ENCODE measurements at regions not wholly inside any gene's neighbourhood (a gene's known extent, or its start where the extent isn't known, plus 50 kb on each side); places are given as distances from the start of the nearest gene placed in this dataset.
A peak's percentile ranks its signal among the peaks of the same experiment; 100 is the strongest.

DNA sequence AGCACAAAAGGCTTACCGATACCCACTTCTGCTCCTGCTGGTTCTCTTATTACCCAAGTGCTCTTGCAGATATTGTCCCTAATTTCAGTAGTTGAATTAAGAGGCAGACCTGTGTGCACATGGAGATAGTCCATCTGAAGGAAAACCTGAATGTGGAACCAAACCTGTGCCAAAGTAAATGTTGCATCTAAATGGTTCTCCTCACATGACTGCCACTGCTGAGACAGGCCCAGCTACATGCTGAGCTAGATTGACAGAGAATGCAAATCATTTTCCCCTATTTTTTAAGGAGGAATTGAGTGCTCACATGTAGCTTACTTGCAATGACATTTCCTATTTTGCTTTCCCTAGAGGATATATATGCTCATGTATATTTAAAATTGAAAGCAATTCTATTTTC is 609.1 kb upstream of the TECRL start:
- Histone ChIP-seq H3K36me3 (ENCODE audit: control insufficient read depth, insufficient read depth, low read length) (no peaks in the 10 kb centered on the region), H3K9me3 (ENCODE audit: control insufficient read depth, insufficient read depth, low read length) (no peaks in the 10 kb centered on the region), H3K4me1 (ENCODE audit: control insufficient read depth, insufficient read depth, low read length) (no peaks in the 10 kb centered on the region), H3K27ac (ENCODE audit: low read depth, low read length) (no peak overlapping the region), H3K4me3 (ENCODE audit: low read depth, low read length) (no peak overlapping the region), H3K27me3 (ENCODE audit: control insufficient read depth, insufficient read depth, low read length) (no peaks in the 10 kb centered on the region)
- WGBS (ENCODE audit: insufficient coverage) = no CpG with 5 or more reads among the region's 1 CpG
- DNase-seq (ENCODE audit: low read depth in 4 of 6, low spot score in 6 of 6) = no peak

DNA sequence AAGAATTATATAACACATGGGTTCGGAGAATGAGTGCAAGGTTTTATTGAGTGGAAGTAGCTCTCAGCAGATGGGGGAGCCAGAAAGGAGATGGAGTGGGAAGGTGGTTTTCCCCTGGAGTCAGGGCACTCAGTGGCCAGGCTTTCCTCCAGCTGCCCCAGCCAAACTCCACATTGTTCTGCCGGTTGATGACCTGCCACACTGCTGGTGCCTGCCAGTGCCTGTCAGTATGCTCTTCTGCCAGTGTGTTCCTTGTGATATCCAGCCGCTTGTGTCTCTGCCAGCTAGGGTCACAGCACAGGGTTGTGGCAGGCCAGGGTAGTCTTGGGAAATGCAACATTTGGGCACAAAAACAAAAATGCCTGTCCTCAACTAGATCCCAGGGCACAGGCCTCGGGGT is 604.8 kb upstream of the TECRL start:
- Histone ChIP-seq H3K4me1 (ENCODE audit: control insufficient read depth, insufficient read depth, low read length) (no peaks in the 10 kb centered on the region), H3K4me3 (ENCODE audit: low read depth, low read length) (no peak overlapping the region), H3K9me3 (ENCODE audit: control insufficient read depth, insufficient read depth, low read length) (no peaks in the 10 kb centered on the region), H3K36me3 (ENCODE audit: control insufficient read depth, insufficient read depth, low read length) (no peaks in the 10 kb centered on the region), H3K27me3 (ENCODE audit: control insufficient read depth, insufficient read depth, low read length) (no peaks in the 10 kb centered on the region), H3K27ac (ENCODE audit: low read depth, low read length) (no peak overlapping the region)
- DNase-seq (ENCODE audit: low read depth in 4 of 6, low spot score in 6 of 6) = no peak
- 83% methylated on average over 2 of the region's 4 CpGs for WGBS (ENCODE audit: insufficient coverage)

DNA sequence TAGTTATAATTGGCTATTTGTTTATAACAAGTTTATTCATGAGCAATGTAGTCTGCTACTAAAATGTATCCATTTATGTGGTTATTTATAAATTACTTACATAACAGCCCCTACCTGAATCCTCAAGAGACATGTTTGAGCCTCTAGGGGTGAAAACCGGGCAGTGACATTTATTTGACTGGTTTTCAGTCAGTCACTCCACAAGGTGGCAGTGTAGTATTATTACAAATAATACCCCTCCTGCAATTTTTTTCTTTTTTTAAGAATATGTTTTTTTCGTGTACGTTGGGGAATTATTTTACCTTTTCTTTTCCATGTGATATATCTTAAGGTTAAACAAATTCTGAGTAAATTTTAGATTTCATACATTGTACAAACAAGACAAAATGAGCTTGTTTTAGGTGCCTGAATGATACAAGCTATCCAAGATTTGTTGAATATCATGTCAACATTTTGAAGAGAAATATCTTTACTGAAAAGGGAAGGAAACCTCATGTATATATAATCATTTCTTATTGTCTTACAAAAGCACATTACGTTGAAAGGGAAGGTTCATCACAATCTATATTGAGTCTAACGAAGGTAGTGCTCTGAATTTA is 598.7 kb upstream of the TECRL start:
- Histone ChIP-seq H3K36me3 (ENCODE audit: control insufficient read depth, insufficient read depth, low read length) (no peaks in the 10 kb centered on the region), H3K9me3 (ENCODE audit: control insufficient read depth, insufficient read depth, low read length) (no peaks in the 10 kb centered on the region), H3K27ac (ENCODE audit: low read depth, low read length) (no peak overlapping the region), H3K27me3 (ENCODE audit: control insufficient read depth, insufficient read depth, low read length) (no peaks in the 10 kb centered on the region), H3K4me1 (ENCODE audit: control insufficient read depth, insufficient read depth, low read length) (no peaks in the 10 kb centered on the region), H3K4me3 (ENCODE audit: low read depth, low read length) (no peak overlapping the region)
- no CpG with 5 or more reads among the region's 5 CpGs for WGBS (ENCODE audit: insufficient coverage)
- peak in 3 of 6 donors; percentile 2 to 70 (median 61) for DNase-seq (ENCODE audit: low read depth in 4 of 6, low spot score in 6 of 6)

DNA sequence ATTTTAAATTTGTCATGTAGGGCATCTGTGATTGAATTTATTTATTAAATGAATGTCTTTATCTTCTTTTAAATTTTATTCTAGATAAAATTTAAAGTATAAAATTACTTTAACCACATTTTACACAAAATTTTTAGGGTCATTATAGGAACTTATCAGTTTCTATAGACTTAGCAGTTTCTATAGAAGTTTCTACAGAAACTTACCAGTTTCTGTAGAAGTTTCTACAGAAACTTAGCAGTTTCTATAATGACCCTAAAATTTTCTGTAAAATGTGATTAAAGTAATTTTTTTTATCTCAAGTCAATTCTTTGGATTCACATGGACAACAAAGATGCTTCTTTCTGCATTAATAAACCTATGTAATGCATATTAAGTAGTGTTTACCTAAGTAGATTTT is 565.9 kb upstream of the TECRL start:
- Histone ChIP-seq H3K9me3 (ENCODE audit: control insufficient read depth, insufficient read depth, low read length) (no peaks in the 10 kb centered on the region), H3K27me3 (ENCODE audit: control insufficient read depth, insufficient read depth, low read length) (no peaks in the 10 kb centered on the region), H3K27ac (ENCODE audit: low read depth, low read length) (no peak overlapping the region), H3K4me1 (ENCODE audit: control insufficient read depth, insufficient read depth, low read length) (no peaks in the 10 kb centered on the region), H3K36me3 (ENCODE audit: control insufficient read depth, insufficient read depth, low read length) (no peaks in the 10 kb centered on the region), H3K4me3 (ENCODE audit: low read depth, low read length) (no peak overlapping the region)
- DNase-seq (ENCODE audit: low read depth in 4 of 6, low spot score in 6 of 6) = no peak

DNA sequence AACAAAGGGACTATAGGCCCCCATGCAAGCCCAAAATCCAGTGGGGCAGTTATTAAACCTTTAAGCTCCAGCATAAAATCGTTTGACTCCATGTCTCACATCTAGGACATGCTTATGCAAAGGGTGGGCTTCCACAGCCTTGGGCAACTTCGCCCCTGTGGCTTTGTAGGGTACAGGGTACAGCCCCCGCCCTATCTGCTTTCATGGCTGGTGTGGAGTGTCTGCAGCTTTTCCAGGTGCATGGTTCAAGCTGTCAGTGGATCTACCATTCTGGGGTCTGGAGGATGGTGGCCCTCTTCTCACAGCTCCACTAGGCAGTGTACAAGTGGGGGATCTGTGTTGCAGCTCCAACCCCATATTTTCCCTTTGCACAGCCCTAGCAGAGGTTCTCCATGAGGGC is 559.8 kb upstream of the TECRL start:
- Histone ChIP-seq H3K27ac (ENCODE audit: low read depth, low read length) (no peak overlapping the region), H3K4me3 (ENCODE audit: low read depth, low read length) (no peak overlapping the region), H3K9me3 (ENCODE audit: control insufficient read depth, insufficient read depth, low read length) (no peaks in the 10 kb centered on the region), H3K36me3 (ENCODE audit: control insufficient read depth, insufficient read depth, low read length) (no peaks in the 10 kb centered on the region), H3K4me1 (ENCODE audit: control insufficient read depth, insufficient read depth, low read length) (no peaks in the 10 kb centered on the region), H3K27me3 (ENCODE audit: control insufficient read depth, insufficient read depth, low read length) (no peaks in the 10 kb centered on the region)
- WGBS (ENCODE audit: insufficient coverage) = 100% methylated on average over 1 of the region's 3 CpGs
- DNase-seq (ENCODE audit: low read depth in 4 of 6, low spot score in 6 of 6) = no peak

DNA sequence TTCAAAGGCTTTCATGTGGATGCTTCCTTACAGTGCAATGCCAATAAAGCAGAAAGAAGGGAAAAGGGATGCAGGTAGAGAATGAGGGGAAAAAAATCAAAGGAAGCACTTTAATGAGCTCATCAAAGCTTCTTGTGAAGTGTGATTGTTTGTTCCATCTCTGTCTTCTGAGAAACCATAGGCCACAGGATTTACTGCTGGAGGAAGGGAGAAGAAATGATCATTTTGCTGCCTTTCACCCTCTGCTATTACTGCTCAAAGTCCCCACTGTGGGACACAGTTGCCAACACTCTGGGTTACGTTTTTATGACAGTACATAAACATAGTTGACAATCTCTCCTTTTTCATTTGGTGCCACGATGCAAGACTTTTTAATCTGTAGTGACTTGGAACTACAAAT is 558.0 kb upstream of the TECRL start:
- Histone ChIP-seq H3K9me3 (ENCODE audit: control insufficient read depth, insufficient read depth, low read length) (no peaks in the 10 kb centered on the region), H3K36me3 (ENCODE audit: control insufficient read depth, insufficient read depth, low read length) (no peaks in the 10 kb centered on the region), H3K27ac (ENCODE audit: low read depth, low read length) (no peak overlapping the region), H3K4me3 (ENCODE audit: low read depth, low read length) (no peak overlapping the region), H3K4me1 (ENCODE audit: control insufficient read depth, insufficient read depth, low read length) (no peaks in the 10 kb centered on the region), H3K27me3 (ENCODE audit: control insufficient read depth, insufficient read depth, low read length) (no peaks in the 10 kb centered on the region)
- DNase-seq (ENCODE audit: low read depth in 4 of 6, low spot score in 6 of 6) = no peak
- whole genome bisulfite sequencing (ENCODE audit: insufficient coverage) = no CpG with 5 or more reads among the region's 2 CpGs

DNA sequence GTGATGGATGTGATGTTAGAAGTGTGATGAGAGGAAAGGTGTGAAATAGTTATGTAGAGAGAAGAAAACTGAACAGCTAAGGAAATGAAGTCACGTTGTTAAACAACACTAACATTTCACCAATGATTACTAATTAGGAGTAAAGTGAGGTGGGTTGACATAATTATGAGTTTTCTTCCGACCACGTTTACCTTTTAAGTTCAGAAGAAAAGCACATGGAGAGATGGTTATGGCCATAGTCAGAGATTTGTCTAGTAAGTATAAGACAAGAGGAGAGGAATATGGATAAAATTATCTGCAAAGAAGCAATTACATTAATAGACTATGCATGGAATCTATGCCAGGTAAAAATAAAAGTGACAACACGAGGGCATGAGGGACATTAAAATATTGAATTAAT is 551.3 kb upstream of the TECRL start:
- Histone ChIP-seq H3K4me1 (ENCODE audit: control insufficient read depth, insufficient read depth, low read length) (no peaks in the 10 kb centered on the region), H3K36me3 (ENCODE audit: control insufficient read depth, insufficient read depth, low read length) (no peaks in the 10 kb centered on the region), H3K27ac (ENCODE audit: low read depth, low read length) (no peak overlapping the region), H3K27me3 (ENCODE audit: control insufficient read depth, insufficient read depth, low read length) (no peaks in the 10 kb centered on the region), H3K4me3 (ENCODE audit: low read depth, low read length) (no peak overlapping the region), H3K9me3 (ENCODE audit: control insufficient read depth, insufficient read depth, low read length) (no peaks in the 10 kb centered on the region)
- 100% methylated on average over 1 of the region's 4 CpGs for WGBS (ENCODE audit: insufficient coverage)
- no peak for DNase-seq (ENCODE audit: low read depth in 4 of 6, low spot score in 6 of 6)

DNA sequence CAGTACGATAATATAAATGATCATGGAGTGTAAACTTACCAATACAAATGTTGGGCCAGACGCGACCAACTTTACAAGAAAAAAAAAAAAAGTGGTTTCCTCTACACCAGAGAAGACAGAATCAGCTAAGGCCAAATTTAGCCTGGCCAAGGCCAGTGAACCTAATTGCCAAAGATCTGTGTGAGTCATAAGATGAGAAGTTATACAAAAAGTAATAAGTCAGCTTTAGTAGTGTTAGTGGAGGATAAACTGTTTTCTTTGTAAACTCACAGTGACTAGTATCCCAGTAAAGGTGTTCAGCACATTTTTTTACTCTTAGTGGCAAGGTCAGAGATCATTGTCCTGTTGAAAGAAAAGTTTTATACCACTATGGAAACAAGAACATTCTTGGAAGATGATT is 531.4 kb upstream of the TECRL start:
- no peaks in the 10 kb centered on the region for H3K4me1 ChIP-seq (ENCODE audit: control insufficient read depth, insufficient read depth, low read length)
- no peaks in the 10 kb centered on the region for H3K36me3 ChIP-seq (ENCODE audit: control insufficient read depth, insufficient read depth, low read length)
- H3K4me3 ChIP-seq (ENCODE audit: low read depth, low read length) = no peak overlapping the region
- H3K27ac ChIP-seq (ENCODE audit: low read depth, low read length) = no peak overlapping the region
- no CpG with 5 or more reads among the region's 3 CpGs for WGBS (ENCODE audit: insufficient coverage)
- DNase-seq (ENCODE audit: low read depth in 4 of 6, low spot score in 6 of 6) = no peak
- no peaks in the 10 kb centered on the region for H3K9me3 ChIP-seq (ENCODE audit: control insufficient read depth, insufficient read depth, low read length)
- H3K27me3 ChIP-seq (ENCODE audit: control insufficient read depth, insufficient read depth, low read length) = no peaks in the 10 kb centered on the region

DNA sequence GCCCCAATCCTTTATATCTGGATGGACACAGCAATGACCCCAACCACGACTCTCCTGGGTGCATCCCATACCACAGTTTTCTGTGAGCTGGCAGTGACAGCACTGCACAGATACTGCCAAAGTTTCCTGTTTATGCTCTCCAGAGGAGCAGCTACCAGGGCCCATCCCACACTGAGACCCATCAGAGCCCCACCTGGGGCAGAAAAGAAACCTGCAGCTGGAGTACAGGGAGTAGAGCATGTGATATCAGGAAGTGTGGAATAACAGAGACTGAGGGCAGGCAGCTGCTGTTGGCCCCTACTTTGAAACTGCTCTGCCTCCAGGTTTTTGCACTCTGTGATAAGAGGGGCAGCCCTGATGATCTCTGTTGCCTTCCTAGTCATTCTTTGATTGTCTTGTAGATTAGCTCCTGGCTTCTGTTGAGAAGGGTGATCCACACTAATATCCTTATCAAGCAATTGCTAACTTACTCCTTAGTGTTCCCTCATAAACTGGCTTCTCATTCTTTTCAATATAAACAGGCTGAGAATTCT is 526.3 kb upstream of the TECRL start:
- DNase-seq (ENCODE audit: low read depth in 4 of 6, low spot score in 6 of 6) = no peak
- Histone ChIP-seq H3K27ac (ENCODE audit: low read depth, low read length) (no peak overlapping the region), H3K4me3 (ENCODE audit: low read depth, low read length) (no peak overlapping the region), H3K27me3 (ENCODE audit: control insufficient read depth, insufficient read depth, low read length) (no peaks in the 10 kb centered on the region), H3K4me1 (ENCODE audit: control insufficient read depth, insufficient read depth, low read length) (no peaks in the 10 kb centered on the region), H3K9me3 (ENCODE audit: control insufficient read depth, insufficient read depth, low read length) (no peaks in the 10 kb centered on the region), H3K36me3 (ENCODE audit: control insufficient read depth, insufficient read depth, low read length) (no peaks in the 10 kb centered on the region)
- WGBS (ENCODE audit: insufficient coverage) = 100% methylated on average over 1 of the region's 1 CpG

DNA sequence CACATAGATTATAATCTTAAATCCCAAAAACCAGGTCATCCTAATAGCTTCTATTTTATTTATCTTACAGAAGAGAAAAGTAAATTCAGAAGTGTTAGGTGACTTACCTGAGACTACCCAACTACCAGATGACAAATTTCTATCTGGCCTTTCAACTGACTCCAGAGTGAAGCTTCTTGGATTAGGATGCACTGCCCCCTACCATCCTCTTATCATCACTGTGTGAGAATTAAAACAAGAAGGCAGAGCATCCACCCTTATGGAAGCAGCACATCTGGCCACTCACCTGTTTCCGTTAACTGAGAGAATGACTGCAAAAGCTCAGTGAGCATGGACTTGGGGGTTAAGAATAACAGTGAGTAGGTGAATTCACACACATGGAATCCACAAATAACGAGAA is 502.6 kb upstream of the TECRL start:
- no peak for DNase-seq (ENCODE audit: low read depth in 4 of 6, low spot score in 6 of 6)
- Histone ChIP-seq H3K27me3 (ENCODE audit: control insufficient read depth, insufficient read depth, low read length) (no peaks in the 10 kb centered on the region), H3K27ac (ENCODE audit: low read depth, low read length) (no peak overlapping the region), H3K4me1 (ENCODE audit: control insufficient read depth, insufficient read depth, low read length) (no peaks in the 10 kb centered on the region), H3K36me3 (ENCODE audit: control insufficient read depth, insufficient read depth, low read length) (no peaks in the 10 kb centered on the region), H3K9me3 (ENCODE audit: control insufficient read depth, insufficient read depth, low read length) (peaks cover 3% of the 10 kb centered on the region), H3K4me3 (ENCODE audit: low read depth, low read length) (no peak overlapping the region)
- no CpG with 5 or more reads among the region's 2 CpGs for WGBS (ENCODE audit: insufficient coverage)
